ENCODE measurements at regions not wholly inside any gene's neighbourhood (a gene's known extent, or its start where the extent isn't known, plus 50 kb on each side); places are given as distances from the start of the nearest gene placed in this dataset.

DNA sequence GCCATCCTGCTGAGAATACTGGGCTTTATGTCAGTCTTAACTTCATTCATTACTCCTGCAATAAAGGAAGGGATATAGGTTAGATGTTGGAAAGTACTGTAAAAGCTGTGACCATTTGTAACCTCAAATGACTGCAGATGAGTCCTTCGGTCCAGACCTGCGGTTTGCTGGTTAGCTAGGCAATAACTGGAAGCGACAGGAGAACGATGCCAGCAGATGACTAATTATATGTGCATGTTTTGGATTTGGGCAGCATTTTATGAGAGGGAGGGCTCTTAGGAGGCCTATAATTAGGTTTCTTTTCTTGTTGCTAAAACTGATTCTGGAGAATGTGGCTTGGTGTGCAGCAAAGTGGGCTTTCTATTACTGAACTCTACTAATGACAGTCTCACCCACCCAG, 205.6 kb downstream of the TMEM182 start (continued):
- TF ChIP-seq YY1 (IDR thresholded peaks at IDR 0.05; ENCODE audit: low read depth) (no peak), NRF1 (IDR thresholded peaks at IDR 0.05; ENCODE audit: low read depth, low read length) (no peak), CHD2 (IDR thresholded peaks at IDR 0.05; ENCODE audit: low read length, partially characterized antibody) (peak; percentile 70), ELF1 (IDR thresholded peaks at IDR 0.05) (no peak)
- TF ChIP-seq, protein P1, sequence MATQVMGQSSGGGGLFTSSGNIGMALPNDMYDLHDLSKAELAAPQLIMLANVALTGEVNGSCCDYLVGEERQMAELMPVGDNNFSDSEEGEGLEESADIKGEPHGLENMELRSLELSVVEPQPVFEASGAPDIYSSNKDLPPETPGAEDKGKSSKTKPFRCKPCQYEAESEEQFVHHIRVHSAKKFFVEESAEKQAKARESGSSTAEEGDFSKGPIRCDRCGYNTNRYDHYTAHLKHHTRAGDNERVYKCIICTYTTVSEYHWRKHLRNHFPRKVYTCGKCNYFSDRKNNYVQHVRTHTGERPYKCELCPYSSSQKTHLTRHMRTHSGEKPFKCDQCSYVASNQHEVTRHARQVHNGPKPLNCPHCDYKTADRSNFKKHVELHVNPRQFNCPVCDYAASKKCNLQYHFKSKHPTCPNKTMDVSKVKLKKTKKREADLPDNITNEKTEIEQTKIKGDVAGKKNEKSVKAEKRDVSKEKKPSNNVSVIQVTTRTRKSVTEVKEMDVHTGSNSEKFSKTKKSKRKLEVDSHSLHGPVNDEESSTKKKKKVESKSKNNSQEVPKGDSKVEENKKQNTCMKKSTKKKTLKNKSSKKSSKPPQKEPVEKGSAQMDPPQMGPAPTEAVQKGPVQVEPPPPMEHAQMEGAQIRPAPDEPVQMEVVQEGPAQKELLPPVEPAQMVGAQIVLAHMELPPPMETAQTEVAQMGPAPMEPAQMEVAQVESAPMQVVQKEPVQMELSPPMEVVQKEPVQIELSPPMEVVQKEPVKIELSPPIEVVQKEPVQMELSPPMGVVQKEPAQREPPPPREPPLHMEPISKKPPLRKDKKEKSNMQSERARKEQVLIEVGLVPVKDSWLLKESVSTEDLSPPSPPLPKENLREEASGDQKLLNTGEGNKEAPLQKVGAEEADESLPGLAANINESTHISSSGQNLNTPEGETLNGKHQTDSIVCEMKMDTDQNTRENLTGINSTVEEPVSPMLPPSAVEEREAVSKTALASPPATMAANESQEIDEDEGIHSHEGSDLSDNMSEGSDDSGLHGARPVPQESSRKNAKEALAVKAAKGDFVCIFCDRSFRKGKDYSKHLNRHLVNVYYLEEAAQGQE (IDR thresholded peaks at IDR 0.05; ENCODE audit: low read depth, low read length), result no peak

DNA sequence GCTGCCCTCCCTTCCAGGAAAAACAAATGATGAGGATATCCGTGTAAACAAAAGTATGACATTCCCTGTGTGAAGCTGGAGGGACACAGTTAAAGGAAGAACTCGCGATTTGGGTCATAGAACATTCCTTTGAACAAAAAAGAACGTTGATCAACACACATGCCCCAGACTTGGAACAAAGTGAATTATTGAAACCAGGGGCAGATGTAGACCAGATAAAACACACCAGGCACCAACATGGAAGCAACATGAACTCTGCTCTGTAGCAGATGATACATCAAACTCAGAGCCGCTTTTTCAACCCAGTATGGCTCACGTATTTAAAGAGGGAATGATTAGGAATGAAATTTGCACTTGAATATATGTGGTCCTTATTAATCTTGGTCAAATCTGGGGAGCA, 206.5 kb downstream of the TMEM182 start:
- Histone ChIP-seq H3K4me1 (ENCODE audit: control insufficient read depth in 1 of 2, insufficient read depth in 2 of 2, low read depth in 1 of 2, low read length in 1 of 2) (peaks cover 0 to 12% of the 10 kb centered on the region in 2 experiments; a peak in 2 of 4 replicates), H3K9ac (no peak overlapping the region), H3K36me3 (replicated peaks in 1 of 2; ENCODE audit: control insufficient read depth in 1 of 2, insufficient read depth in 2 of 2, low read length in 1 of 2) (no peaks in the 10 kb centered on the region), H3K4me3 (ENCODE audit: low read depth in 2 of 2, low read length in 1 of 2) (no peak overlapping the region), H4K20me1 (ENCODE audit: insufficient read depth) (no peaks in the 10 kb centered on the region), H3K27me3 (ENCODE audit: insufficient read depth) (no peaks in the 10 kb centered on the region), H3K79me2 (ENCODE audit: insufficient read depth) (no peaks in the 10 kb centered on the region), H3F3A (replicated peaks; ENCODE audit: insufficient read depth) (no peaks in the 10 kb centered on the region), H3K4me2 (no peak overlapping the region), H3K9me3 (no peaks in the 10 kb centered on the region), H3K9me2 (no peaks in the 10 kb centered on the region; the same call in 1 of the 2 replicates), H3K27ac (ENCODE audit: low read depth in 2 of 2, low read length in 1 of 2) (peak overlapping the region in 1 of 2 experiments; percentile 80; a peak in 2 of 4 replicates), H2AFZ (ENCODE audit: low read depth) (no peak overlapping the region)
- CTCF ChIA-PET, result no interaction called here
- TF ChIP-seq RCOR1 (IDR thresholded peaks at IDR 0.05; ENCODE audit: low read length) (peak; percentile 75; the same call in 1 of the 2 replicates), CHD2 (IDR thresholded peaks at IDR 0.05; ENCODE audit: low read length, partially characterized antibody) (no peak), TEAD4 (IDR thresholded peaks at IDR 0.05; ENCODE audit: borderline replicate concordance, insufficient read depth) (no peak)
- 46% methylated on average over 6 of the region's 6 CpGs for WGBS (ENCODE audit: low lambda C conversion rate)
- DNase-seq, result peak; percentile 30
- POLR2A ChIA-PET, result no interaction called here

DNA sequence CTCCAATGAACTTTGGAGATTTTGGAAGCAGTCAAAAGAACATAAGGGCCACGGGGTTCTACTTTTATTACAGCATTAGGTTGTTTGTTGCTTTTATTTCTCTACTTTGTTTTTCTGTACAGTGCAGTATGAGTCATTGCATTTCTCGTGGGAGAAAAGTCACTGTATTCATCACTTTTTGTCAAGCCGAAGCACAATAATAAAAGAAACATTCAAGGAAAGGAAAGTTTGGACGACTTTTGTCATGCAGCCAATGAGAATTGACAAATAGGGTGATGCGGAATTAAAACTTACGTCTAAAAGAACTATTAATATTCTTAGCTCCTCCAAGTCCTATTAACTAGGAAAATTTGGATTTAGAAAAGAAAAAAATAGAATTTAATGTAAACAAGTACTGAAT, 209.9 kb downstream of the TMEM182 start:
- Histone ChIP-seq H3K4me2 (no peak overlapping the region), H3K27me3 (ENCODE audit: insufficient read depth) (no peaks in the 10 kb centered on the region), H3K79me2 (ENCODE audit: insufficient read depth) (no peaks in the 10 kb centered on the region), H3K4me3 (ENCODE audit: low read depth in 2 of 2, low read length in 1 of 2) (no peak overlapping the region), H3K9me2 (no peaks in the 10 kb centered on the region), H2AFZ (ENCODE audit: low read depth) (no peak overlapping the region), H3K27ac (ENCODE audit: low read depth in 2 of 2, low read length in 1 of 2) (no peak overlapping the region), H3K9me3 (no peaks in the 10 kb centered on the region), H3K9ac (no peak overlapping the region), H3K36me3 (replicated peaks in 1 of 2; ENCODE audit: control insufficient read depth in 1 of 2, insufficient read depth in 2 of 2, low read length in 1 of 2) (no peaks in the 10 kb centered on the region), H3F3A (replicated peaks; ENCODE audit: insufficient read depth) (no peaks in the 10 kb centered on the region), H4K20me1 (ENCODE audit: insufficient read depth) (no peaks in the 10 kb centered on the region), H3K4me1 (ENCODE audit: control insufficient read depth in 1 of 2, insufficient read depth in 2 of 2, low read depth in 1 of 2, low read length in 1 of 2) (peaks cover 0 to 10% of the 10 kb centered on the region in 2 experiments; a peak in 2 of 4 replicates)
- ChIA-PET CTCF (no interaction called here), POLR2A (no interaction called here)
- WGBS (ENCODE audit: low lambda C conversion rate), result 41% methylated on average over 6 of the region's 6 CpGs
- TF ChIP-seq, protein P2, sequence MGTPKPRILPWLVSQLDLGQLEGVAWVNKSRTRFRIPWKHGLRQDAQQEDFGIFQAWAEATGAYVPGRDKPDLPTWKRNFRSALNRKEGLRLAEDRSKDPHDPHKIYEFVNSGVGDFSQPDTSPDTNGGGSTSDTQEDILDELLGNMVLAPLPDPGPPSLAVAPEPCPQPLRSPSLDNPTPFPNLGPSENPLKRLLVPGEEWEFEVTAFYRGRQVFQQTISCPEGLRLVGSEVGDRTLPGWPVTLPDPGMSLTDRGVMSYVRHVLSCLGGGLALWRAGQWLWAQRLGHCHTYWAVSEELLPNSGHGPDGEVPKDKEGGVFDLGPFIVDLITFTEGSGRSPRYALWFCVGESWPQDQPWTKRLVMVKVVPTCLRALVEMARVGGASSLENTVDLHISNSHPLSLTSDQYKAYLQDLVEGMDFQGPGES (IDR thresholded peaks at IDR 0.05; ENCODE audit: low read depth, low read length), result no peak
- TF ChIP-seq EZH2phosphoT487 (IDR thresholded peaks at IDR 0.05; ENCODE audit: borderline replicate concordance, low read depth) (no peak), ELF1 (IDR thresholded peaks at IDR 0.05) (no peak), NFIC (IDR thresholded peaks at IDR 0.05; ENCODE audit: borderline replicate concordance) (no peak), FOSL2 (IDR thresholded peaks at IDR 0.05; ENCODE audit: borderline replicate concordance, low read depth) (no peak)
- TF ChIP-seq, protein P3, sequence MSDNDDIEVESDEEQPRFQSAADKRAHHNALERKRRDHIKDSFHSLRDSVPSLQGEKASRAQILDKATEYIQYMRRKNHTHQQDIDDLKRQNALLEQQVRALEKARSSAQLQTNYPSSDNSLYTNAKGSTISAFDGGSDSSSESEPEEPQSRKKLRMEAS (IDR thresholded peaks at IDR 0.05; ENCODE audit: low read depth), result no peak
- no peak for DNase-seq

Data from SK-N-SH (cell line).